AG04449 (cell line): ENCODE measurements at regions not wholly inside any gene's neighbourhood (a gene's known extent, or its start where the extent isn't known, plus 50 kb on each side); places are given as distances from the start of the nearest gene placed in this dataset.

Experiments
- CTCF ChIA-PET: fragments of 350-600 bp; formaldehyde crosslinking; extraction: SDS; loops from one replicate; lab custom pipeline; 2021; ENCODE audit warnings: antibody characterized with exemption; lab: Yijun Ruan, JAX
- POLR2A ChIA-PET: fragments of 400-600, 350-600 bp; formaldehyde crosslinking; extraction: SDS; loops from one replicate; lab custom pipeline; 2020; ENCODE audit warnings: antibody characterized with exemption, inconsistent platforms; lab: Yijun Ruan, JAX
- DNase-seq: peaks from one replicate; pipeline ENCODE4 v3.0.0-alpha.2; 2010; ENCODE audit warnings: low read depth, low spot score
- H3K4me3 ChIP-seq: 2 replicates; pipeline ENCODE4 v1.5.1; 2011; ENCODE audit warnings: low read depth, mild to moderate bottlenecking, control low read depth, low read length
- CTCF ChIP-seq: IDR thresholded peaks from one replicate; pipeline ENCODE4 v1.5.1; 2011; ENCODE audit warnings: mild to moderate bottlenecking, moderate library complexity, low read length, control low read depth, inconsistent platforms; ENCODE audit not compliant: insufficient read depth; ENCODE audit errors: missing control alignments

GRCh38 chr10:61605221-61605620 is 57.5 kb upstream of the CABCOCO1 start:
- no peak for DNase-seq
- ChIA-PET POLR2A (no interaction called here), CTCF (no interaction called here)
- no peak overlapping the region for H3K4me3 ChIP-seq
- TF ChIP-seq CTCF = no peak

- no peak for TF ChIP-seq CTCF
- no peak for DNase-seq
- POLR2A ChIA-PET = no interaction called here
- no peak overlapping the region for H3K4me3 ChIP-seq
- CTCF ChIA-PET = interaction anchor here (1.1 to 1.7 kb wide), 2 partner anchors 11 to 31 kb away, joined by 3 to 6 read pairs; no protein-coding TSS in a partner anchor
Observed at GRCh38 chr10:61600399-61600798, 62.3 kb upstream of the CABCOCO1 start.

DNA sequence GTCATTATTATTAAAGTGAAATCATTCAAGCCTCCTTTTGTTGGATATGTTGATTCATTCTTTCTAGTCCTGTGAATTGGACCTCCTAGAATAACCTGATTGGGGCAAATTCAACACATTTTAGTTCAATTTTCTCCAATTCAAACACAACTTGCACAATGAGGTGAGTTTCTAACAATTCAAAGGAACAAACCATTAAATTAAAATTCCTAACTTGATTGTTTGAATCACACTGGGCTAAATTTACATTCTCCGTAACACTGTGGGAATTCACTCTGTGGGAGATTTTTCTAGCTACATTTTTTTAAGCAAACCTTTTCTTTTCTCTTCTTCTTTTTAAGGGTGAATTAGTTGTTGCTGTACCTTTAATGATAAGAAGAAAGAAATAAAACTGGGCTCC is 68.3 kb upstream of the CABCOCO1 start:
- DNase-seq = no peak
- POLR2A ChIA-PET = no interaction called here
- no peak overlapping the region for H3K4me3 ChIP-seq
- TF ChIP-seq CTCF = no peak
- CTCF ChIA-PET = interaction anchor here (1.0 kb wide), 1 partner anchor 30 kb away, joined by 3 read pairs; no protein-coding TSS in a partner anchor

DNA sequence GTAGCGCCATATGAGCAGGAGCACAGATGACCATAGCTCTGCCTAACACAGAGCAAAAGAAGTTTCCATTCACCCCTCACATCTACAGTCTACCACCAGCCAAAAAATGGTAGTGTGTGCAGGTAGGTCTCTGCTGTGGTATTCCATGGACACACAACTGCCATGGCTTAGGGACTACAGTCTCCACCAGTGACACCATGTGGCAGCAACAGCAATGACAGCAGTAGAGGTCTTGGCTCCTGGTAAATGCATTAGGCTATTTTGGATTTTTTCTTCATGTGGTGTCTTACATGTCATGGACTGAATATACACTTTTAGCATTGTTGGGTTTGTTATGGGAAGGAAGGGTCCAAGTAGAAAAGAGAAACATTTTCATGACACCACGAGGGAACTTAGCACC is 70.1 kb upstream of the CABCOCO1 start:
- peak; percentile 24 for TF ChIP-seq CTCF
- ChIA-PET CTCF (no interaction called here), POLR2A (no interaction called here)
- DNase-seq = no peak
- no peak overlapping the region for H3K4me3 ChIP-seq

- DNase-seq = no peak
- TF ChIP-seq CTCF = no peak
- no peak overlapping the region for H3K4me3 ChIP-seq
- ChIA-PET POLR2A (interaction anchor here (0.6 kb wide), 1 partner anchor 8 kb away, joined by 3 read pairs; no protein-coding TSS in a partner anchor), CTCF (interaction anchor here (1.1 to 1.4 kb wide), 2 partner anchors 10 to 17 kb away, joined by 5 to 6 read pairs; no protein-coding TSS in a partner anchor)
Observed at GRCh38 chr10:61589547-61590243, 73.0 kb upstream of the CABCOCO1 start.

GRCh38 chr10:61588770-61589211 is 73.9 kb upstream of the CABCOCO1 start:
- H3K4me3 ChIP-seq = no peak overlapping the region
- no peak for DNase-seq
- TF ChIP-seq CTCF = no peak
- ChIA-PET CTCF (interaction anchor here (1.4 kb wide), 1 partner anchor 11 kb away, joined by 6 read pairs; no protein-coding TSS in a partner anchor), POLR2A (no interaction called here)
